ENCODE measurements at regions not wholly inside any gene's neighbourhood (a gene's known extent, or its start where the extent isn't known, plus 50 kb on each side); places are given as distances from the start of the nearest gene placed in this dataset.

GRCh38 chr3:63146154-63146553 is 132.0 kb upstream of the SYNPR start:
- no peak for TF ChIP-seq FOXM1 (IDR thresholded peaks at IDR 0.05; ENCODE audit: borderline replicate concordance, low read depth)
- TF ChIP-seq TAF1 (IDR thresholded peaks at IDR 0.05; ENCODE audit: low read depth), result no peak
- no peak for TF ChIP-seq TEAD4 (IDR thresholded peaks at IDR 0.05)
- no peak for TF ChIP-seq REST (IDR thresholded peaks at IDR 0.05; ENCODE audit: low read depth)
- TF ChIP-seq TCF12 (IDR thresholded peaks at IDR 0.05; ENCODE audit: low read depth), result no peak
- TF ChIP-seq EGR1 (IDR thresholded peaks at IDR 0.05), result no peak
- TF ChIP-seq RAD21 (IDR thresholded peaks at IDR 0.05; ENCODE audit: low read depth), result no peak
- TF ChIP-seq CREB1 (IDR thresholded peaks at IDR 0.05; ENCODE audit: low read depth), result no peak
- no peak for TF ChIP-seq MAX (IDR thresholded peaks at IDR 0.05)
- no peak for TF ChIP-seq CEBPB (IDR thresholded peaks at IDR 0.05)
